OCI-LY7 (cell line): ENCODE measurements at regions not wholly inside any gene's neighbourhood (a gene's known extent, or its start where the extent isn't known, plus 50 kb on each side); places are given as distances from the start of the nearest gene placed in this dataset.
"Not testable (repeated sequence)": the region's sequence is repeated elsewhere in the genome, so short reads cannot be mapped to it uniquely, and the experiment has no call there.

Source experiments
- BruUV-seq: library from RNA; stranded (reverse); fragments of 400-500 nt; replicated peaks from 2 replicates; lab custom pipeline; 2021; lab: Mats Ljungman, UMichigan
- CTCF ChIA-PET: fragments of 300-600 bp; sonication (Branson Sonifier 250); formaldehyde crosslinking; loops from one replicate; lab custom pipeline; 2022; ENCODE audit warnings: antibody characterized with exemption; ENCODE audit not compliant: unreplicated experiment; lab: Charles Lee
- POLR2A ChIA-PET: fragments of 300-600 bp; sonication (Branson Sonifier 250); formaldehyde crosslinking; loops from one replicate; lab custom pipeline; 2022; ENCODE audit warnings: antibody characterized with exemption; lab: Charles Lee
- DNase-seq: peaks from one replicate; pipeline ENCODE4 v3.0.0-alpha.2; 2015; ENCODE audit warnings: low spot score
- H2AFZ ChIP-seq: fragments of 200-600 bp; sonication (generic), shearing (Covaris generic); 2 replicates; pipeline ENCODE4 v1.6.1; 2014; ENCODE audit warnings: mild to moderate bottlenecking, antibody characterized with exemption, low read length, moderate library complexity
- H3K27ac ChIP-seq: fragments of 200-600 bp; sonication (generic); 2 replicates; pipeline ENCODE4 v1.5.1; 2014; ENCODE audit warnings: mixed run types, low read depth, mild to moderate bottlenecking, moderate library complexity, low read length, inconsistent platforms; ENCODE audit not compliant: poor library complexity, severe bottlenecking
- H3K36me3 ChIP-seq: fragments of 200-600 bp; sonication (generic); 2 replicates; pipeline ENCODE4 v1.6.1; 2014; ENCODE audit warnings: mild to moderate bottlenecking, antibody characterized with exemption, low read length, moderate library complexity, mixed read lengths; ENCODE audit not compliant: insufficient read depth
- H3K4me1 ChIP-seq: fragments of 200-600 bp; sonication (generic); 2 replicates; pipeline ENCODE4 v1.5.1; 2014; ENCODE audit warnings: mild to moderate bottlenecking, low read length; ENCODE audit not compliant: insufficient read depth, poor library complexity, severe bottlenecking
- H3K4me2 ChIP-seq: fragments of 200-600 bp; sonication (generic); 2 replicates; pipeline ENCODE4 v1.6.1; 2014; ENCODE audit warnings: mild to moderate bottlenecking, low read length
- H3K4me3 ChIP-seq: fragments of 200-600 bp; sonication (generic); 2 replicates; pipeline ENCODE4 v1.5.1; 2014; ENCODE audit warnings: mild to moderate bottlenecking, low read depth, low read length; ENCODE audit not compliant: poor library complexity, severe bottlenecking
- H3K79me2 ChIP-seq: fragments of 200-600 bp; sonication (generic); 2 replicates; pipeline ENCODE4 v1.6.1; 2016; ENCODE audit warnings: low read depth, mild to moderate bottlenecking, low read length, moderate library complexity, mixed read lengths; ENCODE audit not compliant: insufficient read depth
- H3K9me2 ChIP-seq: fragments of 200-600 bp; sonication (generic); 2 replicates; pipeline ENCODE4 v1.6.1; 2016; ENCODE audit warnings: mild to moderate bottlenecking, low read length, mixed read lengths; ENCODE audit not compliant: insufficient read depth
- H3K9me3 ChIP-seq: fragments of 200-600 bp; sonication (generic); 2 replicates; pipeline ENCODE4 v1.6.1; 2014; ENCODE audit warnings: mild to moderate bottlenecking, mixed run types, low read length, mixed read lengths
- H4K20me1 ChIP-seq: fragments of 200-600 bp; sonication (generic); 2 replicates; pipeline ENCODE4 v1.6.1; 2014; ENCODE audit warnings: mild to moderate bottlenecking, antibody characterized with exemption, low read length, moderate library complexity, mixed read lengths; ENCODE audit not compliant: insufficient read depth
- EZH2phosphoT487 ChIP-seq: fragments of 200-600 bp; sonication (generic); IDR thresholded peaks from 2 replicates; pipeline ENCODE4 v1.6.1; 2018; ENCODE audit warnings: low read depth, borderline replicate concordance, mild to moderate bottlenecking, mixed run types, antibody characterized with exemption, low read length, moderate library complexity, mixed read lengths
- intact Hi-C: fragments of 100-400 bp; cut with micrococcal nuclease; formaldehyde crosslinking; loops from one replicate; pipeline ENCODE4 v1.10.0; 2022; ENCODE audit not compliant: unreplicated experiment
- TF ChIP-seq, protein P1 (sequence below): fragments of 200-600 bp; sonication (generic); conservative IDR thresholded peaks from 2 replicates; pipeline ENCODE4 v1.5.1; 2014; ENCODE audit warnings: mild to moderate bottlenecking, antibody characterized with exemption, low read length, moderate library complexity, mixed read lengths

DNA sequence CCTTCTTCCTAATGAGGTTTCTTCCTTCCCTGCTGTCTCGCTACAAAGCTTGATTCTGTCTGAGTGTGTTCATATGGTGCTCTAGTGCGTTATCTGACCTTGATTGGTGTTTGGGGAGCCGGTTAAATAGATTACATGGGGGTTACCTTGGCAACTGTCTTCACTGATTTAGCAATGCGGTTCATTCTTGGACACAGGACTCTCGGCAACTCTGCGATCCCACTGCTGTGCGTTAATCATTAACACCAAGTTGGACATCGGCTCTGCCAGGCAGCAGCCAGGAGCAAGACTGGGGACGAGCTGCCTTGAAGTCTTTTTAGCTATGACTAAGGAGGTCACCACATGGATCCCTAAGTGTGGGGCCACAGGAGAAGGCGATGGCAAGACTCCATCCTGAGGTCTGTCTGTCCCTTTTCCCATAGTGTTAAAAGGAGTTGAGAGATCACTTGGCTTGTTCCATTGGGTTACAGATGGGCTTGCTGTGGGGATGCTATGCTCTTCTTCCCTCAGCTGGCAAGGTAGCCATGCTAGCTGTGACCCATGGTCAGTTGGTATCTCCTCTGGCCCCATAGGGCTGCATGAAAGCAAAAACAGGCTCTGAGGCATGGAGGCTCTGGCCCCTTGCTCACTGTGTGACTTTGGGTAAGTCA, 93.4 kb upstream of the MAMLD1 start:
- H3K4me2 ChIP-seq: no peak overlapping the region

DNA sequence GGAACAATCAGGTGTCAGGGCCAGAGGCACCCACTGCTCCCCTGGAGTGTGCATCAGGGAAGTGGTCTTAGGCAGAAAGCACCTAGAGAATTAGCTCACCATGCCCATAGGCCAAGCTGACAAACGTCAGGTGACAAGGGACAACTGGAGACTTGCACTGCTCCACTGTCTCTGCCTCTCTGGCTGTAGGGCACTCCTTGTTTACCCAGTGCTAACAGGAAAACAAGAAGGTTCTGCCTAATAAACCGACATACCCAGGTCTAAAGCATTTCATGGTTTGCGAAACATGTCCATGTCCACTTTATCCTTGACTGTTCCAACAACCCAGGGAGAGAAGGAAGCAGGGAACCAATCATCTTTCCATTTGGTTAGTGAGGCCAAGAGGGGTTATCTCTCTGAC, 92.5 kb upstream of the MAMLD1 start:
- no peaks in the 10 kb centered on the region for H3K4me1 ChIP-seq

More for the DNA sequence above, 93.4 kb upstream of the MAMLD1 start:
- Histone ChIP-seq H3K4me1 (no peaks in the 10 kb centered on the region), H3K4me3 (no peak overlapping the region), H3K27ac (no peak overlapping the region), H3K36me3 (no peaks in the 10 kb centered on the region), H2AFZ (no peak overlapping the region), H4K20me1 (no peaks in the 10 kb centered on the region), H3K9me2 (no peaks in the 10 kb centered on the region), H3K9me3 (no peaks in the 10 kb centered on the region), H3K79me2 (no peaks in the 10 kb centered on the region)
- TF ChIP-seq, protein P1, sequence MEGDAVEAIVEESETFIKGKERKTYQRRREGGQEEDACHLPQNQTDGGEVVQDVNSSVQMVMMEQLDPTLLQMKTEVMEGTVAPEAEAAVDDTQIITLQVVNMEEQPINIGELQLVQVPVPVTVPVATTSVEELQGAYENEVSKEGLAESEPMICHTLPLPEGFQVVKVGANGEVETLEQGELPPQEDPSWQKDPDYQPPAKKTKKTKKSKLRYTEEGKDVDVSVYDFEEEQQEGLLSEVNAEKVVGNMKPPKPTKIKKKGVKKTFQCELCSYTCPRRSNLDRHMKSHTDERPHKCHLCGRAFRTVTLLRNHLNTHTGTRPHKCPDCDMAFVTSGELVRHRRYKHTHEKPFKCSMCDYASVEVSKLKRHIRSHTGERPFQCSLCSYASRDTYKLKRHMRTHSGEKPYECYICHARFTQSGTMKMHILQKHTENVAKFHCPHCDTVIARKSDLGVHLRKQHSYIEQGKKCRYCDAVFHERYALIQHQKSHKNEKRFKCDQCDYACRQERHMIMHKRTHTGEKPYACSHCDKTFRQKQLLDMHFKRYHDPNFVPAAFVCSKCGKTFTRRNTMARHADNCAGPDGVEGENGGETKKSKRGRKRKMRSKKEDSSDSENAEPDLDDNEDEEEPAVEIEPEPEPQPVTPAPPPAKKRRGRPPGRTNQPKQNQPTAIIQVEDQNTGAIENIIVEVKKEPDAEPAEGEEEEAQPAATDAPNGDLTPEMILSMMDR: no peak
- no peak for TF ChIP-seq EZH2phosphoT487
- no TSS peak for BruUV-seq
- POLR2A ChIA-PET: no interaction called here
- CTCF ChIA-PET: no interaction called here
- intact Hi-C loops: no loop called here
- no peak for DNase-seq

DNA sequence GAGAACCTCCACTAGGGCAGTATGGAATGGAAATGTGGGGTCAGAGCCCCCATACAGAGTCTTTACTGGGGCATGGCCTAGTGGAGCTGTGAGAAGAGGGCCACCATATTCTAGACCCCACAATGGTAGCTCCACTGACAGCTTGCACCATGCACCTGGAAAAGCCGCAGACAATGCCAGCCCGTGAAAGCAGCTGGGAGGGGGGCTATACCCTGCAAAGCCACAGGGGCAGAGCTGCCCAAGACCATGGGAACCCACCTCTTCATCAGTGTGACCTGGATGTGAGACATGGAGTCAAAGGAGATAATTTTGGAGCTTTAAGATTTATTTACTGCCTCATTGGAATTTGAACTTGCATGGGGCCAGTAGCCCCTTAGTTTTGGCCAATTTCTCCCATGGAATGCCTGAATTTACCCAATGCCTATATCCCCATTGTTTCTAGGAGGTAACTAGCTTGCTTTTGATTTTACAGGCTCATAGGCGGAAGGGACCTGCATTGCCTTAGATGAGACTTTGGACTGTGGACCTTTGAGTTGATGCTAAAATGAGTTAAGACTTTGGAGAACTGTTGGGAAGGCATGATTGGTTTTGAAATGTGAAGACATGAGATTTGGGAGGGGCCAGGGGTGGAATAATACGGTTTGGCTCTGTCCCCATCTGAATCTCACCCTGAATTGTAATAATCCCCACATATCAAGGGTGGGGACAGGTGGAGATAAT, 89.4 kb upstream of the MAMLD1 start:
- intact Hi-C loops, H3K27ac ChIP-seq, CTCF ChIA-PET, BruUV-seq, H2AFZ ChIP-seq, H3K36me3 ChIP-seq, H3K9me2 ChIP-seq, H3K4me3 ChIP-seq, H4K20me1 ChIP-seq, DNase-seq, H3K4me2 ChIP-seq, H3K79me2 ChIP-seq, H3K9me3 ChIP-seq, POLR2A ChIA-PET, H3K4me1 ChIP-seq: not testable (repeated sequence)

More for the DNA sequence above, 92.5 kb upstream of the MAMLD1 start:
- Histone ChIP-seq H3K9me2 (no peaks in the 10 kb centered on the region), H3K4me2 (no peak overlapping the region), H3K79me2 (no peaks in the 10 kb centered on the region), H4K20me1 (no peaks in the 10 kb centered on the region), H3K36me3 (no peaks in the 10 kb centered on the region), H3K9me3 (no peaks in the 10 kb centered on the region), H3K4me3 (no peak overlapping the region), H3K27ac (no peak overlapping the region), H2AFZ (no peak overlapping the region)
- TF ChIP-seq, protein P1: no peak
- TF ChIP-seq EZH2phosphoT487: no peak
- intact Hi-C loops: no loop called here
- ChIA-PET POLR2A (no interaction called here), CTCF (no interaction called here)
- BruUV-seq: no TSS peak
- no peak for DNase-seq
